GM12878 (cell line): ENCODE measurements at regions not wholly inside any gene's neighbourhood (a gene's known extent, or its start where the extent isn't known, plus 50 kb on each side); places are given as distances from the start of the nearest gene placed in this dataset.

Experiments used
- ATAC-seq: fragments of 200-7000 bp; cut with Tn5 transposase; 3 replicates; pipeline ENCODE4 v1.9.1; 2020; ENCODE audit warnings: mild to moderate bottlenecking, moderate library complexity
- BruUV-seq: library from RNA; stranded (reverse); fragments of 400-500 nt; replicated peaks from 2 replicates; lab custom pipeline; 2021; lab: Mats Ljungman, UMichigan
- CTCF ChIA-PET: fragments of 300-600 bp; sonication (Branson Sonifier 250); formaldehyde crosslinking; extraction: SDS; loops from one replicate; lab custom pipeline; 2021; ENCODE audit warnings: inconsistent platforms; lab: Yijun Ruan, JAX
- POLR2A ChIA-PET: fragments of 350-600 bp; formaldehyde crosslinking; extraction: SDS; loops from one replicate; lab custom pipeline; 2021; ENCODE audit warnings: inconsistent platforms; lab: Charles Lee
- RAD21 ChIA-PET: fragments of 300-600 bp; sonication (Branson Sonifier 250); formaldehyde crosslinking; loops from one replicate; lab custom pipeline; 2023; ENCODE audit warnings: antibody characterized with exemption; ENCODE audit not compliant: unreplicated experiment; lab: Charles Lee
- SMC1A ChIA-PET: fragments of 300-600 bp; sonication (Branson Sonifier 250); formaldehyde crosslinking; loops from one replicate; lab custom pipeline; 2023; ENCODE audit not compliant: unreplicated experiment, uncharacterized antibody; lab: Charles Lee
- DNase-seq: peaks from one replicate; pipeline ENCODE4 v3.0.0-alpha.2; 2011; ENCODE audit warnings: low read depth, low spot score
- FAIRE-seq: peaks from 3 replicates; lab custom pipeline; 2011; peaks lifted over from hg19 to GRCh38; lab: Jason Lieb, UNC
- H2AFZ ChIP-seq: 2 replicates; pipeline ENCODE4 v1.6.0; 2011; ENCODE audit warnings: low read depth, low read length, control low read depth; ENCODE audit not compliant: control insufficient read depth
- H3K27ac ChIP-seq: 2 replicates; pipeline ENCODE4 v1.5.1; 2011; ENCODE audit warnings: control low read depth; ENCODE audit not compliant: control insufficient read depth, insufficient read depth
- H3K27me3 ChIP-seq, 2 experiments: replicated peaks in 1 of 2; 2 replicates each; pipeline versions ENCODE4 v1.6.0 to v1.6.1; 2011; ENCODE audit warnings: low read length in 1 of 2; ENCODE audit not compliant: control insufficient read depth in 2 of 2, insufficient read depth in 2 of 2
- H3K36me3 ChIP-seq, 2 experiments: 2 replicates each; pipeline ENCODE4 v1.5.1; 2011; ENCODE audit warnings: low read length in 1 of 2; ENCODE audit not compliant: control insufficient read depth in 2 of 2, insufficient read depth in 2 of 2
- H3K4me1 ChIP-seq: 2 replicates; pipeline ENCODE4 v1.6.1; 2011; ENCODE audit warnings: mild to moderate bottlenecking, low read length, moderate library complexity, mixed read lengths; ENCODE audit not compliant: control insufficient read depth, insufficient read depth
- H3K4me2 ChIP-seq: 2 replicates; pipeline ENCODE4 v1.6.0; 2011; ENCODE audit warnings: control low read depth; ENCODE audit not compliant: control insufficient read depth, insufficient read depth
- H3K4me3 ChIP-seq: fragments of 200-600 bp; sonication (generic); 2 replicates; pipeline ENCODE4 v1.5.1; 2016
- H3K79me2 ChIP-seq: 2 replicates; pipeline ENCODE4 v1.6.0; 2011; ENCODE audit warnings: low read length; ENCODE audit not compliant: control insufficient read depth, insufficient read depth
- H3K9ac ChIP-seq: 2 replicates; pipeline ENCODE4 v1.8.0; 2011; ENCODE audit warnings: low read length, control low read depth, mixed read lengths; ENCODE audit not compliant: control insufficient read depth, insufficient read depth
- H3K9me3 ChIP-seq: replicated peaks from 3 replicates; pipeline ENCODE4 v1.5.1; 2011; ENCODE audit warnings: mild to moderate bottlenecking, low read length; ENCODE audit not compliant: control insufficient read depth, insufficient read depth
- H4K20me1 ChIP-seq: 2 replicates; pipeline ENCODE4 v1.6.0; 2011; ENCODE audit not compliant: control insufficient read depth, insufficient read depth
- LARP7 ChIP-seq: fragments of 450-650 bp; IDR thresholded peaks from 2 replicates; pipeline ENCODE4 v1.6.1; 2017; ENCODE audit warnings: mild to moderate bottlenecking
- MEF2B ChIP-seq: fragments of 450-650 bp; IDR thresholded peaks from 2 replicates; pipeline ENCODE4 v1.6.1; 2018; ENCODE audit warnings: mild to moderate bottlenecking, moderate library complexity; ENCODE audit not compliant: partially characterized antibody, poor library complexity, severe bottlenecking
- NR2C1 ChIP-seq: fragments of 450-650 bp; IDR thresholded peaks from 2 replicates; pipeline ENCODE4 v1.6.1; 2017; ENCODE audit warnings: antibody characterized with exemption, mild to moderate bottlenecking, moderate library complexity
- WGBS: methylation state at CpG from one replicate; pipeline ENCODE4 v1.1.6; 2016; ENCODE audit warnings: low lambda C conversion rate; ENCODE audit not compliant: insufficient replicate concordance, insufficient coverage; ENCODE audit errors: missing lambda C conversion rate; 5-methylcytosine and 5-hydroxymethylcytosine counted together
- in situ Hi-C: fragments of 300-500 bp; cut with MboI; formaldehyde crosslinking; loops from 9 replicates; pipeline ENCODE4 v1.14.3; 2018; ENCODE audit warnings: mixed read lengths
- intact Hi-C: fragments of 100-400 bp; cut with micrococcal nuclease; formaldehyde crosslinking; loops from one replicate; pipeline ENCODE4 v1.14.2; 2022; ENCODE audit not compliant: unreplicated experiment
- TF ChIP-seq, protein P1 (sequence below): fragments of 450-650 bp; IDR thresholded peaks from 2 replicates; pipeline ENCODE4 v1.6.1; 2017; ENCODE audit warnings: mild to moderate bottlenecking, moderate library complexity
- TF ChIP-seq, protein P2 (sequence below): fragments of 450-650 bp; IDR thresholded peaks from 2 replicates; pipeline ENCODE4 v1.6.1; 2014; ENCODE audit warnings: mild to moderate bottlenecking

DNA sequence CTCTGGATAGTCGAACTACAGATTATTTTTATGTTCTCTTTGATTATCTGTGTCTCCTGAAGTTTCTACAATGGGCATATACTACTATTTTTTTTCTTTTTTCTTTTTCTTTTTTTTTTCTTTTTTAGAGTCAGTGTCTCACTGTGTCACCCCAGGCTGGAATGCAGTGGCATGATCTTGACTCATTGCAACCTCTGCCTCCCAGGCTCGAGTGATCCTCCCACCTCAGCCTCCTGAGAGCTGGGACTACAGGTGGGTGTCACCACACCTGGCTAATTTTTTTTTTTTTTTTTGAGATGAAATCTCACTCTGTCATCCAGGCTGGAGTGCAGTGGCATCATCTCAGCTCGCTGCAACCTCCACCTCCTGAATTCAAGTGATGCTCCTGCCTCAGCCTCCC lies 250.7 kb upstream of the KAZN start:
- H2AFZ ChIP-seq: no peak overlapping the region
- no peaks in the 10 kb centered on the region for H3K4me1 ChIP-seq
- H4K20me1 ChIP-seq: no peaks in the 10 kb centered on the region
- no peak for FAIRE-seq
- no peak for ATAC-seq
- TF ChIP-seq LARP7 (no peak), NR2C1 (no peak)
- intact Hi-C loops (no loop called here), in situ Hi-C loops (no loop called here)
- POLR2A ChIA-PET: no interaction called here
- H3K9ac ChIP-seq: no peak overlapping the region
- no peaks in the 10 kb centered on the region for H3K27me3 ChIP-seq
- no peaks in the 10 kb centered on the region for H3K9me3 ChIP-seq
- H3K27ac ChIP-seq: no peak overlapping the region
- RAD21 ChIA-PET: no interaction called here
- no peak overlapping the region for H3K4me3 ChIP-seq
- no peak for DNase-seq
- 0% methylated on average over 3 of the region's 3 CpGs for WGBS
- H3K4me2 ChIP-seq: no peak overlapping the region
- H3K79me2 ChIP-seq: no peaks in the 10 kb centered on the region
- BruUV-seq: no TSS peak
- no peaks in the 10 kb centered on the region for H3K36me3 ChIP-seq
- SMC1A ChIA-PET: no interaction called here
- CTCF ChIA-PET: no interaction called here

DNA sequence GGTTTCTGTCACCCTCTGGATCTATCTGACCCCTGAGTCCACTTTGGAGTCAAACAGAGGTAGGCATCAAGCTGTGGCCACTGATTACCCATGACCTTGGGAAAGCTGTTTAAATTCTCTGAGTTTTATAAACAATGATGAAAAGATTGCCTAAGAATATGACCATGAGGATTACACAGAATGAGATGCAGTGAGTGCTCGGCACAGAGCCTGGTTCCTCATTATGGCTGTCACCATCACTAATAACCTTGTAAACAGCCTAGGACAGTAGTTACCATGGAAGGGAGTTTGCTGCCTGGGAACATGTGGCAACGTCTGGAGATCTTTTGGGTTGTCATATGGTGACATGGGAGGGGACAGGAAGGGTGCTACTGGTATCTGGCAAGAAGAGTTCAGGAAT lies 248.3 kb upstream of the KAZN start:
- H3K9me3 ChIP-seq: no peaks in the 10 kb centered on the region
- ChIA-PET CTCF (no interaction called here), SMC1A (no interaction called here), RAD21 (no interaction called here), POLR2A (no interaction called here)
- in situ Hi-C loops (no loop called here), intact Hi-C loops (no loop called here)
- no TSS peak for BruUV-seq
- H3K4me2 ChIP-seq: no peak overlapping the region
- no peaks in the 10 kb centered on the region for H3K36me3 ChIP-seq
- H3K4me3 ChIP-seq: no peak overlapping the region
- H2AFZ ChIP-seq: no peak overlapping the region
- H3K4me1 ChIP-seq: no peaks in the 10 kb centered on the region
- H3K27me3 ChIP-seq: no peaks in the 10 kb centered on the region
- ATAC-seq (no peak), FAIRE-seq (no peak), DNase-seq (no peak)
- no peak overlapping the region for H3K9ac ChIP-seq
- H4K20me1 ChIP-seq: no peaks in the 10 kb centered on the region
- no peak for TF ChIP-seq MEF2B
- TF ChIP-seq, protein P1, sequence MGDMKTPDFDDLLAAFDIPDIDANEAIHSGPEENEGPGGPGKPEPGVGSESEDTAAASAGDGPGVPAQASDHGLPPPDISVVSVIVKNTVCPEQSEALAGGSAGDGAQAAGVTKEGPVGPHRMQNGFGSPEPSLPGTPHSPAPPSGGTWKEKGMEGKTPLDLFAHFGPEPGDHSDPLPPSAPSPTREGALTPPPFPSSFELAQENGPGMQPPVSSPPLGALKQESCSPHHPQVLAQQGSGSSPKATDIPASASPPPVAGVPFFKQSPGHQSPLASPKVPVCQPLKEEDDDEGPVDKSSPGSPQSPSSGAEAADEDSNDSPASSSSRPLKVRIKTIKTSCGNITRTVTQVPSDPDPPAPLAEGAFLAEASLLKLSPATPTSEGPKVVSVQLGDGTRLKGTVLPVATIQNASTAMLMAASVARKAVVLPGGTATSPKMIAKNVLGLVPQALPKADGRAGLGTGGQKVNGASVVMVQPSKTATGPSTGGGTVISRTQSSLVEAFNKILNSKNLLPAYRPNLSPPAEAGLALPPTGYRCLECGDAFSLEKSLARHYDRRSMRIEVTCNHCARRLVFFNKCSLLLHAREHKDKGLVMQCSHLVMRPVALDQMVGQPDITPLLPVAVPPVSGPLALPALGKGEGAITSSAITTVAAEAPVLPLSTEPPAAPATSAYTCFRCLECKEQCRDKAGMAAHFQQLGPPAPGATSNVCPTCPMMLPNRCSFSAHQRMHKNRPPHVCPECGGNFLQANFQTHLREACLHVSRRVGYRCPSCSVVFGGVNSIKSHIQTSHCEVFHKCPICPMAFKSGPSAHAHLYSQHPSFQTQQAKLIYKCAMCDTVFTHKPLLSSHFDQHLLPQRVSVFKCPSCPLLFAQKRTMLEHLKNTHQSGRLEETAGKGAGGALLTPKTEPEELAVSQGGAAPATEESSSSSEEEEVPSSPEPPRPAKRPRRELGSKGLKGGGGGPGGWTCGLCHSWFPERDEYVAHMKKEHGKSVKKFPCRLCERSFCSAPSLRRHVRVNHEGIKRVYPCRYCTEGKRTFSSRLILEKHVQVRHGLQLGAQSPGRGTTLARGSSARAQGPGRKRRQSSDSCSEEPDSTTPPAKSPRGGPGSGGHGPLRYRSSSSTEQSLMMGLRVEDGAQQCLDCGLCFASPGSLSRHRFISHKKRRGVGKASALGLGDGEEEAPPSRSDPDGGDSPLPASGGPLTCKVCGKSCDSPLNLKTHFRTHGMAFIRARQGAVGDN: no peak
- TF ChIP-seq, protein P2, sequence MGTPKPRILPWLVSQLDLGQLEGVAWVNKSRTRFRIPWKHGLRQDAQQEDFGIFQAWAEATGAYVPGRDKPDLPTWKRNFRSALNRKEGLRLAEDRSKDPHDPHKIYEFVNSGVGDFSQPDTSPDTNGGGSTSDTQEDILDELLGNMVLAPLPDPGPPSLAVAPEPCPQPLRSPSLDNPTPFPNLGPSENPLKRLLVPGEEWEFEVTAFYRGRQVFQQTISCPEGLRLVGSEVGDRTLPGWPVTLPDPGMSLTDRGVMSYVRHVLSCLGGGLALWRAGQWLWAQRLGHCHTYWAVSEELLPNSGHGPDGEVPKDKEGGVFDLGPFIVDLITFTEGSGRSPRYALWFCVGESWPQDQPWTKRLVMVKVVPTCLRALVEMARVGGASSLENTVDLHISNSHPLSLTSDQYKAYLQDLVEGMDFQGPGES: no peak
- no peaks in the 10 kb centered on the region for H3K79me2 ChIP-seq
- 17% methylated on average over 2 of the region's 2 CpGs for WGBS
- H3K27ac ChIP-seq: no peak overlapping the region
